ENCODE measurements at regions not wholly inside any gene's neighbourhood (a gene's known extent, or its start where the extent isn't known, plus 50 kb on each side); places are given as distances from the start of the nearest gene placed in this dataset.
"Not testable (repeated sequence)": the region's sequence is repeated elsewhere in the genome, so short reads cannot be mapped to it uniquely, and the experiment has no call there.

DNA sequence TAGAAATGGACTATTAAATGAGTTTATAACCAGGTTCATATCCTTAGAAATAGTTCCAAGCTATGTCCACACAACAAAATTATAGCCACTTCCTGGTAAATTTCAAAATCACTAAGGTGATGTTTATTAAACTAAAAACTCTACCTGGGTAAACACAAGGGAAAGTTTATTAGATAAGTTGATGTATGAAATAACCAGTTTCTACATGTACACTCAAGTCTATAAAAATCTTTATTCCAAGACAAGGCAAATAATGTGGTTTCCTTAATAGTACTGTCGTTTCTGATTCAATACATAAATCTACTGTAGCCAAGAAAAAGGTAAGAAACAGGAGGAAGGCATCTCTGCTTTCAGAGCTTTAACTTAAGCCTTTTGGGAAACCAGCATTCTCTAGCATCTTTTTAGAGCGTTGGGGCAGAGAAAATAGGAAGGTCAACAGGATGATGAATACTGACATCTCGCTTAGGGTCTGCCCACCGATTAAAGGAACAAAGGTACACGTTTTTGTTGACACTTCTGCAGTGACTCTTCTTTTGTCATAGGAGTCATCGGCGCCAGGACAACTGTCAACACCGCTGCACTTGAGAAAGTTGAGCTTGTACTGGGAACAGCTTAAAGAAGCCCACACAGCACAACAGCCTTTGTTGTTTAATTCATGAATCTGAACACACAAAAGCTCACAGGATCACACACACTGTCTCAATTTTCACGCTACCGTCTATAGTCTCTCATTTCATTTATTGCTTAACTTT lies 513.6 kb downstream of the SLCO4C1 start:
- Histone ChIP-seq H3K9me3 (ENCODE audit: low read length) (no peaks in the 10 kb centered on the region), H3K4me1 (ENCODE audit: insufficient read depth, low read length) (no peaks in the 10 kb centered on the region), H3K27me3 (ENCODE audit: insufficient read depth, low read length, poor library complexity, severe bottlenecking) (no peaks in the 10 kb centered on the region), H3K36me3 (ENCODE audit: insufficient read depth, low read length) (no peaks in the 10 kb centered on the region), H3K4me3 (ENCODE audit: low read length) (no peak overlapping the region), H3K27ac (ENCODE audit: low read depth, low read length) (no peak overlapping the region)
- ChIA-PET POLR2A (no interaction called here), CTCF (no interaction called here)
- no peak for DNase-seq
- Mint-ChIP-seq H3K9me3 (peaks cover 0 to 3% (median 2%) of the 10 kb centered on the region in 5 donors), H3K36me3 (no peaks in the 10 kb centered on the region), H3K27me3 (no peaks in the 10 kb centered on the region), H3K4me3 (no peak overlapping the region), H3K4me1 (no peaks in the 10 kb centered on the region), H3K27ac (no peak overlapping the region)

DNA sequence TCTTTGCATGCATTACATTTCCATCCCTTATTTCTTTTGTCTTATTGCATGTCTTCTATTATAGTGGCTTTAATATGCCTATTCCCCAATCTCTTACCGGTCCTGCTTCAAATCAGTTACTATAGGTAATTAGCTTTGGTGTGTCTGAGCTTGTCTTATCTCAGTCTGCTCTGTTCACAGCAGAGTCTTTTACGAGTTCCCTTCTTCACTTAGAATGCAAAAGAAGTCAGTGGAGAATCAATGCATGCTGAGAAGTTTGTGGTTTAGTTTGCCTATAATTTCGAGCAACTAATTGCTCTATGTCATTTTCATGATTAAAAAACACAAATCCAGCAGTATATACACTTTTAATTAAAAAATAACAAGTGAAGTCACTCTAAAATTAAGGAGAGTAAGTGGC lies 545.0 kb downstream of the SLCO4C1 start:
- POLR2A ChIA-PET: no interaction called here
- Histone ChIP-seq H3K9me3 (ENCODE audit: low read length) (no peaks in the 10 kb centered on the region), H3K36me3 (ENCODE audit: insufficient read depth, low read length) (no peaks in the 10 kb centered on the region), H3K4me3 (ENCODE audit: low read length) (no peak overlapping the region), H3K4me1 (ENCODE audit: insufficient read depth, low read length) (no peaks in the 10 kb centered on the region), H3K27me3 (ENCODE audit: insufficient read depth, low read length, poor library complexity, severe bottlenecking) (no peaks in the 10 kb centered on the region), H3K27ac (ENCODE audit: low read depth, low read length) (no peak overlapping the region)
- Mint-ChIP-seq H3K4me1 (no peaks in the 10 kb centered on the region), H3K27me3 (no peaks in the 10 kb centered on the region), H3K36me3 (no peaks in the 10 kb centered on the region), H3K9me3 (peaks cover 0 to 16% (median 2%) of the 10 kb centered on the region in 5 donors), H3K4me3 (no peak overlapping the region), H3K27ac (no peak overlapping the region)
- DNase-seq: no peak
- CTCF ChIA-PET: no interaction called here

DNA sequence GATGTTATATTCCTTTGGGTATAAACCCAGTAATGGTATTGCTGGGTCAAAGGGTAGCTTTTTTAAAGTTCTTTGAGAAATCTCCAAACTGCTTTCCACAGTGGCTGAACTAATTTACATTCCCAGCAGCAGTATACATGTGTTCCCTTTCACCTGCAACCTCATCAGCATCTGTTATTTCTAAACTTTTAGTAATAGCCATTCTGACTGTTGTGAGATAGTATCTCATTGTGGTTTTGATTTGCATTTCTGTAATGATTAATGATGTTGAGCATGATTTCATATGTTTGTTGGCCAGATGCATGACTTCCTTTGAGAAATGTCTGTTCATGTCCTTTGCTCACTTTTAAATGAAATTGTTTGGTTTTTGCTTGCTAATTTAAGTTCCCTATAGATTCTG lies 553.1 kb downstream of the SLCO4C1 start:
- CTCF ChIA-PET; H3K4me1 ChIP-seq (ENCODE audit: insufficient read depth, low read length); DNase-seq; H3K36me3 ChIP-seq (ENCODE audit: insufficient read depth, low read length); H3K27ac Mint-ChIP-seq; H3K27me3 Mint-ChIP-seq; H3K27me3 ChIP-seq (ENCODE audit: insufficient read depth, low read length, poor library complexity, severe bottlenecking); H3K27ac ChIP-seq (ENCODE audit: low read depth, low read length); H3K36me3 Mint-ChIP-seq; H3K4me1 Mint-ChIP-seq; H3K9me3 ChIP-seq (ENCODE audit: low read length); H3K4me3 Mint-ChIP-seq; H3K4me3 ChIP-seq (ENCODE audit: low read length); POLR2A ChIA-PET: not testable (repeated sequence)
- H3K9me3 Mint-ChIP-seq: peaks cover 0 to 13% (median 3%) of the 10 kb centered on the region in 5 donors

DNA sequence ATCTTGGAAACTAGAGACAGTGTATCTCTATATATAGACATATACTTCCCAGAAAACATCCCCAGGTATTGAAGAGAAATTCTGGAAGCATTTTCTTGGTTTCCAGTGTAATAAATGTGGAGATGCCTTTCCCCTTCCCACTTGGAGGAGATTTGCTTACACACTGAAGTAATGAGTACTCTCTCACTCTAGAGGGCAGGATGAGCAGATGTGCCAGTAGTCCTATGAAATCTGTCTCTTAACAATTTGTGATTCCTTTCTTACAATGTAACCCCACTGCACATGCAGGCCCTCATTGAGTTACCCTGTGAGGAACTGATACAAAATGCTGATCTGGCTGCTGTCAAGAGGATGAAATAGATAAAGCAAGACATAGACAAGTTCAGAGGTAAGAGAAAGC lies 567.2 kb downstream of the SLCO4C1 start:
- Histone ChIP-seq H3K27me3 (ENCODE audit: insufficient read depth, low read length, poor library complexity, severe bottlenecking) (no peaks in the 10 kb centered on the region), H3K27ac (ENCODE audit: low read depth, low read length) (no peak overlapping the region), H3K36me3 (ENCODE audit: insufficient read depth, low read length) (no peaks in the 10 kb centered on the region), H3K4me3 (ENCODE audit: low read length) (no peak overlapping the region), H3K9me3 (ENCODE audit: low read length) (no peaks in the 10 kb centered on the region), H3K4me1 (ENCODE audit: insufficient read depth, low read length) (no peaks in the 10 kb centered on the region)
- Mint-ChIP-seq H3K27me3 (no peaks in the 10 kb centered on the region), H3K27ac (no peak overlapping the region), H3K4me1 (no peaks in the 10 kb centered on the region), H3K36me3 (no peaks in the 10 kb centered on the region), H3K9me3 (peaks cover 0 to 3% (median 0%) of the 10 kb centered on the region in 5 donors), H3K4me3 (no peak overlapping the region)
- POLR2A ChIA-PET: no interaction called here
- DNase-seq: no peak
- CTCF ChIA-PET: no interaction called here

DNA sequence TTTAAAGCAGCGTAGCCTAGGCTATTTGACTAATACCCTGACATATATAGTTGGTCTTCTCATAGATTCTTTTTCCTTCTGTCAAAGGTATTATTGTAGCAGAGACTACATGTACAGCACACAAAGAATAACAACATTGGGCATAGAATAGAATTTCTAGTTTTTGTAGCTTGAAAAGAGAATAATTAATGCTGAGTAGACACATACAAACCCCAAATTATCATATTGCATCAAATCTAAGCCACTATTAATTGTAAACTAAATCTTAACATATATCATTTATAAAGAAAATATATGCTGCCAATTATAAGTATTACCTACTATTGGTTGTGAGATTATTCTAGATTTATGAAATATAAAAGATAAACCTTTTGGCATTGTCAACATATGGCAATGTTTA lies 574.5 kb downstream of the SLCO4C1 start:
- no peak overlapping the region for H3K4me3 ChIP-seq (ENCODE audit: low read length)
- Mint-ChIP-seq H3K4me1 (no peaks in the 10 kb centered on the region), H3K9me3 (peaks cover 0 to 1% (median 0%) of the 10 kb centered on the region in 5 donors), H3K27me3 (no peaks in the 10 kb centered on the region), H3K4me3 (no peak overlapping the region), H3K36me3 (no peaks in the 10 kb centered on the region), H3K27ac (no peak overlapping the region)
- CTCF ChIA-PET: no interaction called here
- H3K27me3 ChIP-seq (ENCODE audit: insufficient read depth, low read length, poor library complexity, severe bottlenecking): no peaks in the 10 kb centered on the region
- no peaks in the 10 kb centered on the region for H3K36me3 ChIP-seq (ENCODE audit: insufficient read depth, low read length)
- H3K4me1 ChIP-seq (ENCODE audit: insufficient read depth, low read length): no peaks in the 10 kb centered on the region
- DNase-seq: no peak
- H3K27ac ChIP-seq (ENCODE audit: low read depth, low read length): no peak overlapping the region
- no peaks in the 10 kb centered on the region for H3K9me3 ChIP-seq (ENCODE audit: low read length)
- POLR2A ChIA-PET: no interaction called here

DNA sequence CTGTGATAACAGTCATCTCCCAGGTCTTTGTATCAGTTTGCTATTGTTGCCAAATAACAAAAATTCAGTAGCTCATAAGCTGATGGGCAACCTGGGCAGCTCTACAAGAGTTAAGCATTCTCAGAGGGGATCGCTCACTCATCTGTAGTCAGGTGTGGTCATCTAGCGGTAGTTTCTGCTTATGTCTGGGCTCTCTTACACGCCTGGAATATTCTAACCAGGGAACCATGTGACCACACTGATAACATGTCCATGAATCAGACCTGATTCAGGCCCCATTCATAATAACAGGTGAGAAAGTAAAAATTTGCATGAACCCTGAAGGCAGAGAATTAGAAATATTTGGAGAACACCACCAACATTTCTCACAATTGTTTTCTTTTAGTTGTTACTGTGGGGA lies 576.1 kb downstream of the SLCO4C1 start:
- no peak overlapping the region for H3K4me3 Mint-ChIP-seq
- H3K4me1 Mint-ChIP-seq: no peaks in the 10 kb centered on the region
- no peaks in the 10 kb centered on the region for H3K27me3 Mint-ChIP-seq
- Histone ChIP-seq H3K9me3 (ENCODE audit: low read length) (no peaks in the 10 kb centered on the region), H3K36me3 (ENCODE audit: insufficient read depth, low read length) (no peaks in the 10 kb centered on the region), H3K27ac (ENCODE audit: low read depth, low read length) (no peak overlapping the region), H3K4me3 (ENCODE audit: low read length) (no peak overlapping the region), H3K27me3 (ENCODE audit: insufficient read depth, low read length, poor library complexity, severe bottlenecking) (no peaks in the 10 kb centered on the region), H3K4me1 (ENCODE audit: insufficient read depth, low read length) (no peaks in the 10 kb centered on the region)
- ChIA-PET POLR2A (no interaction called here), CTCF (no interaction called here)
- H3K27ac Mint-ChIP-seq: no peak overlapping the region
- H3K36me3 Mint-ChIP-seq: no peaks in the 10 kb centered on the region
- DNase-seq: no peak
- H3K9me3 Mint-ChIP-seq: peaks cover 0 to 1% (median 0%) of the 10 kb centered on the region in 5 donors

DNA sequence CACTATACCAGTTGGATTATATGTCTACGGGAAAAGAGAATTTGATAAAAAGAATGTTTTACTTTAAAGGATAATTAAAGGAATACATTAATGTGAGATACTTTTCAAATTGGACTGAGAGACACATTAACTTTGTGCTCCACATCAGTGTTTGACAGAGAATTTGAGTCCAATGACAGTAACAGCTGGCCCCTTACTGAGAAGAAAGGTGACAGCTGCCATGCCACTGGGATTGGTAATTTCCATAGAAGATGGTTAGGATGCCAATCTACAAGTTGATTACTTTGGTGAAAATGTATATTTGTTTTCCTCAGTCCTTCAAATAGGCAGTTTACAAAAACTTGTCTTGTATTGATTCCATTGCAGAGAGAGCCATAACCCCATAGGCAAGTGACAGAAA lies 578.4 kb downstream of the SLCO4C1 start:
- Mint-ChIP-seq H3K36me3 (no peaks in the 10 kb centered on the region), H3K27ac (no peak overlapping the region), H3K9me3 (peaks cover 0 to 7% (median 3%) of the 10 kb centered on the region in 5 donors), H3K4me1 (no peaks in the 10 kb centered on the region), H3K27me3 (no peaks in the 10 kb centered on the region), H3K4me3 (no peak overlapping the region)
- CTCF ChIA-PET: no interaction called here
- Histone ChIP-seq H3K4me3 (ENCODE audit: low read length) (no peak overlapping the region), H3K27me3 (ENCODE audit: insufficient read depth, low read length, poor library complexity, severe bottlenecking) (no peaks in the 10 kb centered on the region), H3K36me3 (ENCODE audit: insufficient read depth, low read length) (no peaks in the 10 kb centered on the region), H3K27ac (ENCODE audit: low read depth, low read length) (no peak overlapping the region), H3K4me1 (ENCODE audit: insufficient read depth, low read length) (no peaks in the 10 kb centered on the region), H3K9me3 (ENCODE audit: low read length) (no peaks in the 10 kb centered on the region)
- POLR2A ChIA-PET: no interaction called here
- no peak for DNase-seq

DNA sequence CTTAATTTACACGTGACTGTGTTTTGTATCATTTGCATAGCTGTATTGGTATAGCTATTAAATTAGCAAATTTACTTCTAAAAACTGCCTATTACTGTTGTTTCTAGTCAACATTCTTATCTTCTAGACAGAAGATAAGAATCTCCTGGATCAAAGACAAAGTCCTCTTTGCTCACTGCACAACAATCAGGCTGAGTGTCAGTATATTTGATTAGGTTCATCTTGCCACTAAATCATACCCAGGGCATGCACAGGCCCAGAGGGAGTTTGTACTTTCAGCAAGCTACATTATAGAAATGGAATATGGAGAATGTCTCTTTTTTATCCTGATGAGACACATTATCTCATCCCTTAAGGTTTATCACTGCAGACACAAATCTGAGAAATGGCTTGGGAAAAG lies 579.1 kb downstream of the SLCO4C1 start:
- CTCF ChIA-PET: no interaction called here
- DNase-seq: no peak
- H3K4me3 Mint-ChIP-seq: no peak overlapping the region
- POLR2A ChIA-PET: no interaction called here
- Histone ChIP-seq H3K9me3 (ENCODE audit: low read length) (no peaks in the 10 kb centered on the region), H3K27ac (ENCODE audit: low read depth, low read length) (no peak overlapping the region), H3K4me1 (ENCODE audit: insufficient read depth, low read length) (no peaks in the 10 kb centered on the region), H3K36me3 (ENCODE audit: insufficient read depth, low read length) (no peaks in the 10 kb centered on the region), H3K4me3 (ENCODE audit: low read length) (no peak overlapping the region), H3K27me3 (ENCODE audit: insufficient read depth, low read length, poor library complexity, severe bottlenecking) (no peaks in the 10 kb centered on the region)
- H3K27me3 Mint-ChIP-seq: no peaks in the 10 kb centered on the region
- H3K27ac Mint-ChIP-seq: no peak overlapping the region
- H3K4me1 Mint-ChIP-seq: no peaks in the 10 kb centered on the region
- peaks cover 0 to 6% (median 3%) of the 10 kb centered on the region in 5 donors for H3K9me3 Mint-ChIP-seq
- no peaks in the 10 kb centered on the region for H3K36me3 Mint-ChIP-seq

DNA sequence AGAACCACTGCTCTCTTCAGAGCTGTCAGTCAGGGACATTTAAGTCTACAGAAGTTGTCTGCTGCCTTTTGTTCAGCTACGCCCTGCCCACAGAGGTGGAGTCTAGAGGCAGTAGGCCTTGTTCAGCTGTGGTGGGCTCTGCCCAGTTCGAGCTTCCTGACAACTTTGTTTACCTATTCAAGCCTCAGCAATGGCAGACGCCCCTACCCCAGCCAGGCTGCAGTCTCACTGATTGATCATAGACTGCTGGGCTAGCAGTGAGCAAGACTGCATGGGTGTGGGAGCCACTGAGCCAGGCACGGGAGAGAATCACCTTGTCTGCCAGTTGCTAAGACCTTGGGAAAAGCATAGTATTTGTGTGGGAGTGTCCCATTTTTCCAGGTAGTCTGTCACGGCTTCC lies 580.3 kb downstream of the SLCO4C1 start:
- H3K4me1 ChIP-seq (ENCODE audit: insufficient read depth, low read length); POLR2A ChIA-PET; H3K9me3 ChIP-seq (ENCODE audit: low read length); H3K27me3 Mint-ChIP-seq; H3K36me3 ChIP-seq (ENCODE audit: insufficient read depth, low read length); H3K4me1 Mint-ChIP-seq; H3K9me3 Mint-ChIP-seq; DNase-seq; H3K4me3 Mint-ChIP-seq; H3K4me3 ChIP-seq (ENCODE audit: low read length); H3K27me3 ChIP-seq (ENCODE audit: insufficient read depth, low read length, poor library complexity, severe bottlenecking); H3K27ac ChIP-seq (ENCODE audit: low read depth, low read length); CTCF ChIA-PET; H3K27ac Mint-ChIP-seq; H3K36me3 Mint-ChIP-seq: not testable (repeated sequence)

All from CD8-positive, alpha-beta memory T cell (primary cell).